ENCODE measurements at regions not wholly inside any gene's neighbourhood (a gene's known extent, or its start where the extent isn't known, plus 50 kb on each side); places are given as distances from the start of the nearest gene placed in this dataset.

- TF ChIP-seq POLR2A (IDR thresholded peaks at IDR 0.05; ENCODE audit: low read depth, low read length): no peak
- TF ChIP-seq SPI1 (IDR thresholded peaks at IDR 0.05; ENCODE audit: low read depth, low read length): no peak
- no peak for TF ChIP-seq POLR2AphosphoS5 (IDR thresholded peaks at IDR 0.05; ENCODE audit: low read depth, low read length)
- no peak for TF ChIP-seq TAF1 (IDR thresholded peaks at IDR 0.05; ENCODE audit: low read depth, low read length)
- no peak for TF ChIP-seq POU2F2 (IDR thresholded peaks at IDR 0.05; ENCODE audit: low read depth, low read length)
- TF ChIP-seq PAX5 (IDR thresholded peaks at IDR 0.05; ENCODE audit: insufficient read depth, low read length, severe bottlenecking): no peak
Observed at GRCh38 chr7:46157404-46157803, 236.3 kb upstream of the IGFBP3 start.
